ENCODE measurements at regions not wholly inside any gene's neighbourhood (a gene's known extent, or its start where the extent isn't known, plus 50 kb on each side); places are given as distances from the start of the nearest gene placed in this dataset.

DNA sequence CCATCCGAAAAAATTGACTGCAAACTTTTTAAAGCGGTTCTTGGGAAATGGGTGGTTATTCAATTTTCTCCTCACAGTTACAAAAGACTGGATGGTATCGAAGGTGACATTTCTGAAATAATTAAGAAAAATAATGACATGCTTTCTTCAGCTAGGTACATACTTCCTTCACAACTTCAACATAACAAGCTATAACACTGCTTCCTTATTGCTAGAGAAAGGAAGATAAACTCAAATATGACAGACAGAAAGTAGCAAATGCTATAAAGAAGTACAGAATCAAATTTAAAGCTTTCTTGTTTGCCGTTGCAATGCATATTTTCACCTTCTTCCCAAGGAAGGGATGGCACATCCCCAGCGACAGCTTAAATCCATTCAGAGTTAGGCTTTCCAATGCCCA is 93.5 kb upstream of the EFNA5 start:
- TF ChIP-seq, protein P1, sequence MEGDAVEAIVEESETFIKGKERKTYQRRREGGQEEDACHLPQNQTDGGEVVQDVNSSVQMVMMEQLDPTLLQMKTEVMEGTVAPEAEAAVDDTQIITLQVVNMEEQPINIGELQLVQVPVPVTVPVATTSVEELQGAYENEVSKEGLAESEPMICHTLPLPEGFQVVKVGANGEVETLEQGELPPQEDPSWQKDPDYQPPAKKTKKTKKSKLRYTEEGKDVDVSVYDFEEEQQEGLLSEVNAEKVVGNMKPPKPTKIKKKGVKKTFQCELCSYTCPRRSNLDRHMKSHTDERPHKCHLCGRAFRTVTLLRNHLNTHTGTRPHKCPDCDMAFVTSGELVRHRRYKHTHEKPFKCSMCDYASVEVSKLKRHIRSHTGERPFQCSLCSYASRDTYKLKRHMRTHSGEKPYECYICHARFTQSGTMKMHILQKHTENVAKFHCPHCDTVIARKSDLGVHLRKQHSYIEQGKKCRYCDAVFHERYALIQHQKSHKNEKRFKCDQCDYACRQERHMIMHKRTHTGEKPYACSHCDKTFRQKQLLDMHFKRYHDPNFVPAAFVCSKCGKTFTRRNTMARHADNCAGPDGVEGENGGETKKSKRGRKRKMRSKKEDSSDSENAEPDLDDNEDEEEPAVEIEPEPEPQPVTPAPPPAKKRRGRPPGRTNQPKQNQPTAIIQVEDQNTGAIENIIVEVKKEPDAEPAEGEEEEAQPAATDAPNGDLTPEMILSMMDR (IDR thresholded peaks at IDR 0.05), result no peak
- TF ChIP-seq POLR2A (IDR thresholded peaks at IDR 0.05), result no peak
